ENCODE measurements at regions not wholly inside any gene's neighbourhood (a gene's known extent, or its start where the extent isn't known, plus 50 kb on each side); places are given as distances from the start of the nearest gene placed in this dataset.

DNA sequence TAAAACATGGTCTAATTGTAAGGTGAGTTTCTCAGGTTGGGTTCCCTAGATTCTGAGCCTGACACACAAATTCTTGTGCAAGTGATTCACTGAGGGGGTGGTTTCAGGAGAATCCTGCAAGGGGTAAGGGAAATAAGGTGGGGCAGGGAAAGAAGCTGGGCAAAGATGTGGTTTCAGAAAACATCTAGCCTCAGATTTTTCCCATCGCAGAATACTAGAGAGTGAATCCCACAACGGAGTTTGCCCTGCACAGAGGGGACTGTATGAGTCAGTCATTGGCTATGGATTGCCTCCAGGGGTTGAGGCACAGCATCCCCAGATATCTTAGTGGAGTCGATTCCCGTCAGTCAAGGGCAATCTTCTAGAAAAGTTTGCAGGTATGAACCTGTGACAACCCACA, 65.2 kb downstream of the PRL start:
- TF ChIP-seq POLR2A (IDR thresholded peaks at IDR 0.05): no peak
- TF ChIP-seq, protein P1, sequence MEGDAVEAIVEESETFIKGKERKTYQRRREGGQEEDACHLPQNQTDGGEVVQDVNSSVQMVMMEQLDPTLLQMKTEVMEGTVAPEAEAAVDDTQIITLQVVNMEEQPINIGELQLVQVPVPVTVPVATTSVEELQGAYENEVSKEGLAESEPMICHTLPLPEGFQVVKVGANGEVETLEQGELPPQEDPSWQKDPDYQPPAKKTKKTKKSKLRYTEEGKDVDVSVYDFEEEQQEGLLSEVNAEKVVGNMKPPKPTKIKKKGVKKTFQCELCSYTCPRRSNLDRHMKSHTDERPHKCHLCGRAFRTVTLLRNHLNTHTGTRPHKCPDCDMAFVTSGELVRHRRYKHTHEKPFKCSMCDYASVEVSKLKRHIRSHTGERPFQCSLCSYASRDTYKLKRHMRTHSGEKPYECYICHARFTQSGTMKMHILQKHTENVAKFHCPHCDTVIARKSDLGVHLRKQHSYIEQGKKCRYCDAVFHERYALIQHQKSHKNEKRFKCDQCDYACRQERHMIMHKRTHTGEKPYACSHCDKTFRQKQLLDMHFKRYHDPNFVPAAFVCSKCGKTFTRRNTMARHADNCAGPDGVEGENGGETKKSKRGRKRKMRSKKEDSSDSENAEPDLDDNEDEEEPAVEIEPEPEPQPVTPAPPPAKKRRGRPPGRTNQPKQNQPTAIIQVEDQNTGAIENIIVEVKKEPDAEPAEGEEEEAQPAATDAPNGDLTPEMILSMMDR (IDR thresholded peaks at IDR 0.05): no peak

All from heart left ventricle (tissue), 13 donors.